ENCODE measurements at regions not wholly inside any gene's neighbourhood (a gene's known extent, or its start where the extent isn't known, plus 50 kb on each side); places are given as distances from the start of the nearest gene placed in this dataset.

DNA sequence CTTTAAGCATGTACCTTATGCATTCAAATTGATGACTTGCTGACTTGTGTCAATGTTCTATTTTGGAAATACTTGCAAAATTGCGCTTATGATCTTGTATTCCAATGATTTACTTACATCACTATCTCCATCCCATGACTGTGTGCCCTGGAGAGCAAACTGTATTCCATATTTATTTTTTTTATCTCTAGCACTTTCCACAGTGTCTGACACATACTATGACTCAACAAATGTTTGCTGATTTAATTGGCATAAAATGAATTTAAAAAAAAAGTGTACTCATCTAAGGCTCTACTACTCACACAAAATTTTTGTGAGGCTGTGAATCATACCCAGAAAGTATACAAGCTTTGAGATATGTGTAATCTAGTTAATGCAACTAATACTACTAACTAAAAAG, 1066.8 kb upstream of the ADGRL3 start:
- no TSS peak for BruUV-seq (replicated peaks)
- no peaks in the 10 kb centered on the region for H3K9me3 ChIP-seq (ENCODE audit: low read depth, low read length, poor library complexity, severe bottlenecking)
- ChIA-PET CTCF (no interaction called here), POLR2A (ENCODE audit: low non-redundant PET) (no interaction called here)
- H3K4me1 ChIP-seq (ENCODE audit: insufficient read depth, low read length, poor library complexity, severe bottlenecking): no peaks in the 10 kb centered on the region
- intact Hi-C loops (cut with micrococcal nuclease; ENCODE audit: unreplicated experiment): no loop called here
- TF ChIP-seq, protein P1, sequence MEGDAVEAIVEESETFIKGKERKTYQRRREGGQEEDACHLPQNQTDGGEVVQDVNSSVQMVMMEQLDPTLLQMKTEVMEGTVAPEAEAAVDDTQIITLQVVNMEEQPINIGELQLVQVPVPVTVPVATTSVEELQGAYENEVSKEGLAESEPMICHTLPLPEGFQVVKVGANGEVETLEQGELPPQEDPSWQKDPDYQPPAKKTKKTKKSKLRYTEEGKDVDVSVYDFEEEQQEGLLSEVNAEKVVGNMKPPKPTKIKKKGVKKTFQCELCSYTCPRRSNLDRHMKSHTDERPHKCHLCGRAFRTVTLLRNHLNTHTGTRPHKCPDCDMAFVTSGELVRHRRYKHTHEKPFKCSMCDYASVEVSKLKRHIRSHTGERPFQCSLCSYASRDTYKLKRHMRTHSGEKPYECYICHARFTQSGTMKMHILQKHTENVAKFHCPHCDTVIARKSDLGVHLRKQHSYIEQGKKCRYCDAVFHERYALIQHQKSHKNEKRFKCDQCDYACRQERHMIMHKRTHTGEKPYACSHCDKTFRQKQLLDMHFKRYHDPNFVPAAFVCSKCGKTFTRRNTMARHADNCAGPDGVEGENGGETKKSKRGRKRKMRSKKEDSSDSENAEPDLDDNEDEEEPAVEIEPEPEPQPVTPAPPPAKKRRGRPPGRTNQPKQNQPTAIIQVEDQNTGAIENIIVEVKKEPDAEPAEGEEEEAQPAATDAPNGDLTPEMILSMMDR (conservative IDR thresholded peaks at IDR 0.05; ENCODE audit: low read depth, low read length): no peak
- no peak for TF ChIP-seq EZH2 (IDR thresholded peaks at IDR 0.05; ENCODE audit: borderline replicate concordance, low read depth, low read length, poor library complexity, severe bottlenecking)
- H3K4me3 ChIP-seq (ENCODE audit: low read depth, low read length, poor library complexity, severe bottlenecking): no peak overlapping the region
- no peaks in the 10 kb centered on the region for H3K27me3 ChIP-seq (replicated peaks; ENCODE audit: insufficient read depth, low read depth, low read length, poor library complexity)
- no peak for DNase-seq (ENCODE audit: low spot score)
- H3K36me3 ChIP-seq (ENCODE audit: insufficient read depth, low read length, poor library complexity, severe bottlenecking): no peaks in the 10 kb centered on the region
- no peak overlapping the region for H3K27ac ChIP-seq (ENCODE audit: low read depth, low read length, poor library complexity, severe bottlenecking)

DNA sequence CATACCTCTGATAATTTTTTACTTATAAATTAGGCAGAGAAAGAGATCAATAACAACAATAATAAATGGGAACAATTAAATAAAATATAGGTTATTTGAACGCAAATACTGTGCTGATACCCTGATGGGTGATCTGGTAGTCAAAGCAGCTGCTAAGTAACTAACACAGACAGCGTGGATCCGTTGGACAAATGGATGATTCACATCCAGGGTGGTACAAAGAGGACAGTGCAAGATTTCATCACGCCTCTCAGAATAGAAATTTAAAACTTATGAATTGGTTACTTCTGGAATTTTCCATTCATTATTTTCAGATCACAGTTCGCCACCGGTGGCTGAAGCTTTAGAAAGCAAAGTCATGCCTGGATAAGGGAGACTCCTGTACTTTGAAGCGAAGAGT, 1066.0 kb upstream of the ADGRL3 start:
- no peak for DNase-seq (ENCODE audit: low spot score)
- H3K36me3 ChIP-seq (ENCODE audit: insufficient read depth, low read length, poor library complexity, severe bottlenecking): no peaks in the 10 kb centered on the region

DNA sequence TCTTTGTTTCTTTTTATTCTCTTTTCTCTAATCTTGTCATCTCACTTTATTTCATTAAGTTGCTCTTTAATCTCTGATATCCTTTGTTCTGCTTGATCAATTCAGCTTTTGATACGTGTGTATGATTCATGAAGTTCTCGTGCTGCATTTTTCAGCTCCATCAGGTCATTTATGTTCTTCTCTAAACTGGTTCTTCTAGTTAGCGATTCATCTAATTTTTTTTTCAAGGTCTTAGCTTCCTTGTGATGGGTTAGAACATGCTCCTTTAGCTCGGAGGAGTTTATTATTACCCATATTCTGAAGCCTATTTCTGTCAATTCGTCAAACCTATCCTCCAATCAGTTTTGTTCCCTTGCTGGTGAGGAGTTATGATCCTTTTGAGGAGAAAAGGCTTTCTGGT, 1045.0 kb upstream of the ADGRL3 start:
- no peak overlapping the region for H3K27ac ChIP-seq (ENCODE audit: low read depth, low read length, poor library complexity, severe bottlenecking)
- DNase-seq (ENCODE audit: low spot score): no peak
- H3K4me1 ChIP-seq (ENCODE audit: insufficient read depth, low read length, poor library complexity, severe bottlenecking): no peaks in the 10 kb centered on the region
- H3K36me3 ChIP-seq (ENCODE audit: insufficient read depth, low read length, poor library complexity, severe bottlenecking): no peaks in the 10 kb centered on the region
- ChIA-PET CTCF (no interaction called here), POLR2A (ENCODE audit: low non-redundant PET) (no interaction called here)
- no peaks in the 10 kb centered on the region for H3K9me3 ChIP-seq (ENCODE audit: low read depth, low read length, poor library complexity, severe bottlenecking)
- intact Hi-C loops (cut with micrococcal nuclease; ENCODE audit: unreplicated experiment): no loop called here
- H3K4me3 ChIP-seq (ENCODE audit: low read depth, low read length, poor library complexity, severe bottlenecking): no peak overlapping the region
- no TSS peak for BruUV-seq (replicated peaks)
- TF ChIP-seq, protein P1 (conservative IDR thresholded peaks at IDR 0.05; ENCODE audit: low read depth, low read length): no peak
- TF ChIP-seq EZH2 (IDR thresholded peaks at IDR 0.05; ENCODE audit: borderline replicate concordance, low read depth, low read length, poor library complexity, severe bottlenecking): no peak
- H3K27me3 ChIP-seq (replicated peaks; ENCODE audit: insufficient read depth, low read depth, low read length, poor library complexity): no peaks in the 10 kb centered on the region

More for the DNA sequence above, 1066.0 kb upstream of the ADGRL3 start:
- H3K9me3 ChIP-seq (ENCODE audit: low read depth, low read length, poor library complexity, severe bottlenecking): no peaks in the 10 kb centered on the region
- H3K27ac ChIP-seq (ENCODE audit: low read depth, low read length, poor library complexity, severe bottlenecking): no peak overlapping the region
- no TSS peak for BruUV-seq (replicated peaks)
- no peak overlapping the region for H3K4me3 ChIP-seq (ENCODE audit: low read depth, low read length, poor library complexity, severe bottlenecking)
- H3K4me1 ChIP-seq (ENCODE audit: insufficient read depth, low read length, poor library complexity, severe bottlenecking): no peaks in the 10 kb centered on the region
- ChIA-PET CTCF (no interaction called here), POLR2A (ENCODE audit: low non-redundant PET) (no interaction called here)
- H3K27me3 ChIP-seq (replicated peaks; ENCODE audit: insufficient read depth, low read depth, low read length, poor library complexity): no peaks in the 10 kb centered on the region
- intact Hi-C loops (cut with micrococcal nuclease; ENCODE audit: unreplicated experiment): no loop called here
- TF ChIP-seq, protein P1 (conservative IDR thresholded peaks at IDR 0.05; ENCODE audit: low read depth, low read length): no peak
- no peak for TF ChIP-seq EZH2 (IDR thresholded peaks at IDR 0.05; ENCODE audit: borderline replicate concordance, low read depth, low read length, poor library complexity, severe bottlenecking)
